Spleen (tissue), 11 donors: ENCODE measurements at regions not wholly inside any gene's neighbourhood (a gene's known extent, or its start where the extent isn't known, plus 50 kb on each side); places are given as distances from the start of the nearest gene placed in this dataset.

Experiments
- DNase-seq: peaks from one replicate; pipeline ENCODE4 v3.0.0-alpha.2; 2020
- H3K27ac ChIP-seq, 8 donors: fragments of 200-600 bp; sonication (generic) in 7 of 8; 1 replicate in 4 of 8; 2 replicates in 4 of 8; pipeline versions ENCODE4 v1.5.0 to v1.8.0; 2016 to 2021; ENCODE audit warnings: inconsistent platforms in 4 of 8, mild to moderate bottlenecking in 4 of 8, moderate library complexity in 1 of 8
- H3K27me3 ChIP-seq, 7 donors: fragments of 200-600 bp; sonication (generic) in 6 of 7; replicated peaks in 1 of 7; 1 replicate in 4 of 7; 2 replicates in 3 of 7; pipeline versions ENCODE4 v1.5.0 to v1.8.0; 2016 to 2021; ENCODE audit warnings: inconsistent platforms in 3 of 7, mild to moderate bottlenecking in 1 of 7
- H3K36me3 ChIP-seq, 6 donors: fragments of 200-600 bp; sonication (generic) in 5 of 6; 1 replicate in 4 of 6; 2 replicates in 2 of 6; pipeline versions ENCODE4 v1.5.0 to v1.8.0; 2016 to 2021; ENCODE audit warnings: inconsistent platforms in 2 of 6
- H3K4me1 ChIP-seq, 6 donors: fragments of 200-600 bp; sonication (generic) in 5 of 6; 1 replicate in 3 of 6; 2 replicates in 3 of 6; pipeline versions ENCODE4 v1.5.0 to v1.8.0; 2016 to 2021; ENCODE audit warnings: inconsistent platforms in 3 of 6
- H3K4me3 ChIP-seq, 8 donors: fragments of 200-600 bp; sonication (generic) in 7 of 8; 1 replicate in 4 of 8; 2 replicates in 4 of 8; pipeline versions ENCODE4 v1.5.0 to v1.8.0; 2016 to 2021; ENCODE audit warnings: inconsistent platforms in 4 of 8, mild to moderate bottlenecking in 4 of 8, moderate library complexity in 2 of 8
- H3K9me3 ChIP-seq, 8 donors: fragments of 200-600 bp; sonication (generic) in 7 of 8; 1 replicate in 4 of 8; 2 replicates in 4 of 8; pipeline versions ENCODE4 v1.5.0 to v1.8.0; 2016 to 2021; ENCODE audit warnings: inconsistent platforms in 4 of 8
- CTCF ChIP-seq, 11 experiments: fragments of 200-600 bp in 7 of 11; fragments of 450-650 bp in 4 of 11; sonication (generic) in 4 of 11; IDR thresholded peaks in 8 of 11; conservative IDR thresholded peaks in 3 of 11; 1 replicate in 7 of 11; 2 replicates in 4 of 11; pipeline versions ENCODE4 v1.4.0 to v1.8.0; 2016 to 2021; ENCODE audit warnings: antibody characterized with exemption in 11 of 11, inconsistent platforms in 4 of 11, mild to moderate bottlenecking in 1 of 11
- POLR2A ChIP-seq, 3 donors: fragments of 450-650 bp; IDR thresholded peaks; one replicate each; pipeline ENCODE4 v1.5.1; 2017; ENCODE audit warnings: antibody characterized with exemption in 3 of 3, mild to moderate bottlenecking in 1 of 3
- POLR2AphosphoS5 ChIP-seq, 3 donors: sonication (generic); formaldehyde crosslinking; IDR thresholded peaks; one replicate each; pipeline ENCODE4 v1.5.1; 2017; ENCODE audit warnings: antibody characterized with exemption in 3 of 3
- WGBS, 5 donors: extraction: QIAGEN DNeasy Blood & Tissue Kit in 3 of 5; methylation state at CpG; one replicate each; pipeline versions ENCODE4 v1.1.5 to v1.1.7; 2013 to 2018; 5-methylcytosine and 5-hydroxymethylcytosine counted together
- intact Hi-C: fragments of 100-400 bp; cut with DNase I; formaldehyde crosslinking; loops from one replicate; pipeline ENCODE4 v1.15.0; 2023; ENCODE audit warnings: low total_unique reads
- donor health status: healthy with polysubstance abuse.
- donor health status: DM: no; HTN: no; CAD: no; lungs with moderate emphysema.
- donor health status: DM: no; HTN: no; CAD: no.
- donor health status: Bipolar disorder and iron deficiency.
- donor health status: healthy.
- donor health status: DM: no; HTN: no; CAD: no.
- donor health status: DM: yes; HTN: yes; CAD: no.

GRCh38 chr18:7511106-7511505 is 56.0 kb upstream of the PTPRM start:
- Histone ChIP-seq H3K4me1 (no peaks in the 10 kb centered on the region), H3K36me3 (no peaks in the 10 kb centered on the region), H3K27me3 (no peaks in the 10 kb centered on the region), H3K27ac (no peak overlapping the region), H3K9me3 (no peaks in the 10 kb centered on the region), H3K4me3 (no peak overlapping the region)
- intact Hi-C loops: no loop called here
- DNase-seq: no peak
- TF ChIP-seq POLR2AphosphoS5 (IDR thresholded peaks at IDR 0.05) (no peak), CTCF (IDR thresholded peaks at IDR 0.05 in 8 of 11, conservative IDR thresholded peaks at IDR 0.05 in 3 of 11) (no peak), POLR2A (IDR thresholded peaks at IDR 0.05) (no peak)
- WGBS, 5 donors: 76 to 91% (median 90%) methylated on average over 4 of the region's 4 CpGs

GRCh38 chr18:7512348-7512747 is 54.8 kb upstream of the PTPRM start:
- no peaks in the 10 kb centered on the region for H3K27me3 ChIP-seq
- DNase-seq: no peak
- no peak overlapping the region for H3K4me3 ChIP-seq
- intact Hi-C loops: no loop called here
- H3K36me3 ChIP-seq: no peaks in the 10 kb centered on the region
- WGBS, 5 donors: 71 to 86% (median 82%) methylated on average over 5 of the region's 5 CpGs
- no peaks in the 10 kb centered on the region for H3K4me1 ChIP-seq
- H3K27ac ChIP-seq: no peak overlapping the region
- TF ChIP-seq POLR2A (IDR thresholded peaks at IDR 0.05): no peak
- TF ChIP-seq CTCF (IDR thresholded peaks at IDR 0.05 in 8 of 11, conservative IDR thresholded peaks at IDR 0.05 in 3 of 11): no peak
- no peak for TF ChIP-seq POLR2AphosphoS5 (IDR thresholded peaks at IDR 0.05)
- H3K9me3 ChIP-seq: no peaks in the 10 kb centered on the region

GRCh38 chr18:7512990-7513389 is 54.1 kb upstream of the PTPRM start:
- no peak overlapping the region for H3K4me3 ChIP-seq
- no peaks in the 10 kb centered on the region for H3K9me3 ChIP-seq
- intact Hi-C loops: no loop called here
- no peaks in the 10 kb centered on the region for H3K27me3 ChIP-seq
- H3K4me1 ChIP-seq: no peaks in the 10 kb centered on the region
- no peak for DNase-seq
- 75 to 95% (median 88%) methylated on average over 3 of the region's 3 CpGs for WGBS, 5 donors
- no peak overlapping the region for H3K27ac ChIP-seq
- H3K36me3 ChIP-seq: no peaks in the 10 kb centered on the region
- TF ChIP-seq CTCF (IDR thresholded peaks at IDR 0.05 in 8 of 11, conservative IDR thresholded peaks at IDR 0.05 in 3 of 11) (no peak), POLR2AphosphoS5 (IDR thresholded peaks at IDR 0.05) (no peak), POLR2A (IDR thresholded peaks at IDR 0.05) (no peak)

- TF ChIP-seq POLR2A (IDR thresholded peaks at IDR 0.05) (no peak), POLR2AphosphoS5 (IDR thresholded peaks at IDR 0.05) (no peak), CTCF (IDR thresholded peaks at IDR 0.05 in 8 of 11, conservative IDR thresholded peaks at IDR 0.05 in 3 of 11) (no peak)
- H3K27me3 ChIP-seq: no peaks in the 10 kb centered on the region
- H3K27ac ChIP-seq: no peak overlapping the region
- H3K36me3 ChIP-seq: no peaks in the 10 kb centered on the region
- no peaks in the 10 kb centered on the region for H3K4me1 ChIP-seq
- intact Hi-C loops: no loop called here
- WGBS, 5 donors: 74 to 80% (median 76%) methylated on average over 11 of the region's 11 CpGs
- no peak overlapping the region for H3K4me3 ChIP-seq
- no peak for DNase-seq
- H3K9me3 ChIP-seq: no peaks in the 10 kb centered on the region
Measured at GRCh38 chr18:7514796-7515440, 52.2 kb upstream of the PTPRM start.
